ENCODE measurements at regions not wholly inside any gene's neighbourhood (a gene's known extent, or its start where the extent isn't known, plus 50 kb on each side); places are given as distances from the start of the nearest gene placed in this dataset.
"Not testable (repeated sequence)": the region's sequence is repeated elsewhere in the genome, so short reads cannot be mapped to it uniquely, and the experiment has no call there.

DNA sequence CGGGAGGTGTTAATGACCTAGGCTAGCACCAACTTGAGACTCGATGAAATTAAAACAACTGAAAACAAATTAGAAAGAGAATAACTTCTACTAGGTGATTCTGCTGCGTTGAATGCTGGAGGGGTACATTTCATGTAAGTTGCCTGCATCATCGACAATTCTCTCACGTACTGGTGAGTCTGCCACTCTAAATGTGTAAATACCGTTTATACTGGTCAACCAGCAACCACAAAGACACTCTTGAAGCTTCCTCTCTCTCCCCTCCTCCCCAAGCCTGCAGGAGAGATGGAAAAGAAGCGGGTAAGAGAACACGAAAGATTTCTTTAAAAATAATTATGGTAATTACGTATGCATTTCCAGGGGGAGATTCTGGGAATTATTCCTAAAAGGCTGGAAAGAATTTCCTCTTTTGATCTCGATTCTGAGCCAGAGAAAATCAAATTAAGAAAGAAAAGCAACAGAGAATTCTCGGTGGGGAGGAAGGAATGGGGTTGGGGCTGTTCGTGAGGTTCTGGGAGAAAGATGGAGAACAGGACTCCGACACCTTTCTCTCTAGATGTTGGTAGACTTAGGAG is 68.6 kb upstream of the MRTFB start:
- DNase-seq, result no peak

DNA sequence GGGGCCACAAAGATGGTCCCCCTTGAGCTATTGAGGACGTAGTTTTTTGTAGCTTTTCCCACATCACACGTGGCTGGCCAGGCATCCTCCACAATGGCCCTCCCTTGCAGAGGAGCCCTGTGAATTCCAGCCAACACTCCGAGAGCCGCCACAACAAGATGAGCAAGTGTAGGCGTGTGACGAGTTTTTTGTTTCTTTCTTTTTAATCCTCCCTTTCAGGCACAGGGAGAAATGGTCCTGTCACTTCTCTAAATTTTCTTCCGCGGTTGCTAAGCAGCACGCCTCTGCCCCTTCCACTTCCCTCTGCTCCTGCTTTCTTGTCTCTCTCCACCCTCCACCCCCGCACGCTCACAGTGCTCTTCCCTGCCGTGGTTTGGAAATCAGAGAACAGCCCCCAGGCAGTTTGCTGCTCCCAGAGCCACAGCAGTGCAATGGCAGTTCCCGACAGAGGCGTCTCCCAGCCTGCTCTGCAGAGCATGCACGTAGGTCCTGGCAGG is 68.0 kb upstream of the MRTFB start:
- no peak for DNase-seq

DNA sequence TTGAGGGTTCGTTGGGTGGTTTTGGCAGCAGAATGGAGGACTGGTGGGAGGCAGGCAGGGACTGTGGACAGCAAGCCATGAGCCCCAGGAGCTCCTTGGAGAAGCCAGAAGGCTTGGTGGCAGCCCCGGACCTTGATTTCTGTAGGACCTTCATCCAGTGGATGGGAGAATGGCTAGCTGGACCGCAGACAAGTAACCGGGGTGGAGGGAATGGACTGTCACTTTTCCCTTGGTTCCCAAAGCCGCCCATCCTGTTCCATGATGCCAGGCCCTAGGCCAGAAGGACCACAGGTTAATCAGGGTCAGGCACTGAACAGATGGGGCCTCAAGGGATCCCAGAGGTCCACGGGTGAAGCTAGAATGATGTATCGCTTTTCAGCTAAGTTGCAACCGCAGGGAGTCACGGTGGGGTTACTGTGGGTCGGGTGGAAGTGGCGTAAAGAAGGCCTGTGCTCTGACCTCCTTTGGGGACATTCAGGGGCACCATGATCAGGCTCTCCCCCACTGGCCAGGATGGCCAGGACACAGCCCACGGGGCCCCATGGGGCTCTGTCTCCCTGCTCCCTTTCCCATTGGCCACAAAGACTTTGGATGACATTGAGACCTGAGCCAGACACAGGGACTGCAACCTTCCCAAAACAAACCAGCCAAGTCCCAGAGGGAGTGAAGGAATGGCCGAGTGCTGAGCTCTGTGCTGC is 66.9 kb upstream of the MRTFB start:
- DNase-seq, result no peak

DNA sequence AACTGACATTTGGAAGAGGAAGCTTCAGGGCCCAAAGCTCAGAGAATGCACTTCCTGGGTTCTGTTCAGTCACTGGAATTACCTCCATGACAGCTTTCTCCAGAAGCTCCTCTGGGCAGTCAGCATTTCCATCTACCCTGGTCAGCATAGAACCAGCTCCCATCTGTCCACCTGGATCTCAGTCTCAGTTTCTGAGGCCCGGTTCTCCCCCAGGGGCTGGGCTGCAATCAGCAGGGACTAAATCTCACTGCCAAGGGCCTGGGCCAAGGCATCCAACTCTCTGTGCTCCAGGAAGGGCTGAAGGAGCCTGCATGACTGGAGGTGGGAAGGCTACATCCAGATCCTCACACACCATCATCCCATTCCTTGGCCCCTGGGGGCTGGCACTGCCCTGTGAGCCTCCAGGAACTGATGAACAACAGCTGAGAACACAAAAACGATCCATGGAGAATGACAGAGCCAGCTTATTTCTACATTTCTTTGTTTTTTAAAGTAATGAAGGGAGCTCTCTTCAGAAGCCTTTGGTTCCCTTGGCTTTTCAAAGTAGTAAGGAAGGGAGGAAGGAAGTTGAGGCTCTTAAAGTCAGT is 66.3 kb upstream of the MRTFB start:
- DNase-seq, result no peak

DNA sequence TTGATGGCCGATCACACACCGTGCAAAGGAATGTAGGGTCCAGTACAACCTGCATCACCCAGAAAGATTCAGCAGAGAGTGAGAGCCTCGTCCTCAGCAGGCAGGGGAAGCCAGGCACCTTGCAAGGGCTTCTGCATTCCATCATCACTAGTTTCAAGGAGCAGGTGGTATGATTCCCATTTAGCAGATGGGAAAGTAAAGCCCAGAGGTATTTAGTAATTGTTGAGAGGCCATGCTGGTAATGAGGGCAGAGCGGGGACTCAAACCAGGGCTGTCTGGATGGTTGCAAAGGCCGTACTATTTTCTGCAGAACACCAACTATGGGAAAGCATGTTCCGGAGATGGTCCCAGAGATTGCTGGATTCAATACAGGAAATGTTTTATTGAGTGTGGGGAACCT is 65.8 kb upstream of the MRTFB start:
- DNase-seq, result no peak

DNA sequence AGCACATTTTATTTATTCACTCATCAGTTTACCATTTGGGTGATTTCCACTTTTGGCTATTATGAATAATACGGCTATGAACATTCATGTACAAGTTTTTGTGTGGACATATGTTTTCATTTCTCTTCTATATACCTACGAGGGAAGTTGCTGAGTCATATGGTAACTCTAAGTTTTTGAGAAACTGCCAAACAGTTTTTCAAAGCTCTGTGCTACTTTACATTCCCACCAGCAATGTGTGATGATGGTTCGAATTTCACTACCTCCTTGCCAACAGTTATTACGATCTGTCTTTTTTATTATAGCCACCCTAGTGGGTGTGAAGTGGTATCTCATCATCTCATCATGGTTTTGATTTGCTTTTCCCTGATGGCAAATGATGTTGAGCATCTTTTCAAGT is 63.7 kb upstream of the MRTFB start:
- DNase-seq, result peak in 1 of 2 experiments; percentile 50

DNA sequence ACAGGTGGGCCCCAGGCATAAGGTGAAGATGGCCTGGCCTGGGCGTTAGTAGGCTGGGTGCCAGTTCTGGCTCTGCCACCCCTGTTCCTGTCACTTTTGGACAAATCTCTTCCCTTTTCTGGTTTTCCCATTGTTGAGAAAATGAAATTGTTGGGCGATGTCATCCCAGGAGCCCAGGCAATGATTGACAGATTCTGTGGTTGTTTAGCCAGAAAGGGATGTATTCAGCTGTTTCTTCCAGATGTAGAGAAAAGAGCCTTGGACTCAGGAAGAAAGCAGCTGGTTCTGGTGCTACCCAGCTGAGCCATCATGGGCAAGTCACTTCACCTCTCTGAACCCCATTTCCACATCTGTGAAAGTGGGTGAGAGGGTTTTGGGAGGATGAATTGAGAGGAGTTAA is 60.1 kb upstream of the MRTFB start:
- no peak for DNase-seq

DNA sequence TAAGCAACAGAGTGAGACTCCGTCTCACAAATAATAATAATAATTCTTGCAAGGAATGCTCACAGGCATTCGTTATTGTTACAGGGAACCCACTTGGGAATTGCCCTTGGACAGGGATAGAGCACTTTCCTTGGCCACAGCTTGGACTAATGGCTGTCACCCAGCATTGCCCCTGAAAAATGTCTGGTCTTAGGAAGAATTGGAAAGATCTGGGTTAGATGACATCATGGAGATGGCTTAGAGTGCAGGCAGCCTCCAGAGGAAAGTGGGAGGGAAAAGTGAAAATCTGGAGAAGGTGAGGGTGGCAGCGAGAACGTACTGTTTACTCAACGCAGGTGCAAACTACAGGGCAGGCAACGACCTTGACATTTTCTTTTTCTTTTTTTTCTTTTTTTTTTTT is 59.3 kb upstream of the MRTFB start:
- no peak for DNase-seq

DNA sequence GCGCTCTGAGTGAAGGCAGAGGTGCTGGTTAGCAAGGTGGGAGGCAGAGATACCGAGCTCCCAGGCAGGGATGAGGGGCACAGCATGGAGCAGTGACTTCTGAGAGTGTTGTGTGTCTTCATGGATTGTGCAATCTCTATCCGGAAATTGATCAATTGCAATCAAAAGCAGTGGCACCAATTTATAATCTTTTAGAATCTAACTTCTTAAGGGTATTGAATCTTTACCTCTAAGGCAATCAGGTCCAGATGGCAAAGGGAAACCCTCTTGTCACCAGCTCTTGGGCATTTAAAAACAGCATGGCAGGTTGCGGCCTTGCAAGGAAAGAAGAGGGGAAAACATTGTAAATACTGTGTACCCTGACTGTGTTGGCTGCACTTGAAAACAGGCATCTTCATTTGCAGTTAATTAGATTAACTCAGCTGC is 58.0 kb upstream of the MRTFB start:
- DNase-seq, result no peak

DNA sequence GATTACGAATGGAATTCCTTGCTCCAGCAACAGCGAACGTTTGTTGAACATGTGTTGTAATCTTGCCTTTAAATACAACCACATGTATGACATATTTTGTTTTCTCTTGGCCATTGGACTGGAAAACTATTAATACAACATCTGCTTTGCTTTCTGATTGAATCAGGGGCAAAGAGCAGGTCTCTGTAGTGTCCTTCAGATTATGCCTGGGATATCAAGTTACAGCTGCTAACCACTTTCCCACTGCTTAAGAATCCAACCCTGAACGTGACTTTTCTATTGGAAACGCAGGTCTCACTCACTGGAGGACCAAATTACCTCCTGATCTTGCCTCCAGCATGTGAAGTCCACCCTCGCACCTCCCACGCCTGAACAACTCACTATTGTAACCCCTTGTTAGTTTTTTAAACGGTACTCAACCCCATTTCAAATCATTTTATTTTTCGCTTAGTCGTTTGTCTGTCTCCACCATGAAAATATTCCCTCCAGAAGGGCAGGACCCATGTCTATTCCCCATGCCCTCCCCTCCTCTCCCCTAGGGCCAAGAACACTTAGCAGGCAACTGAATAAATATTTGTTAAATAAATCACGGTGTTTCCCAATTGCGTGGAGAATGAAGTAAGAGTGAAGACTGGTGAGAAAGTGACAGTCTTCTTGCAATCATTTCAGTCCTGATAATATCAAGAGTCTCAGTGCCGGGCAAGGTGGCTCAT is 57.4 kb upstream of the MRTFB start:
- peak in 1 of 2 experiments; percentile 34 for DNase-seq

DNA sequence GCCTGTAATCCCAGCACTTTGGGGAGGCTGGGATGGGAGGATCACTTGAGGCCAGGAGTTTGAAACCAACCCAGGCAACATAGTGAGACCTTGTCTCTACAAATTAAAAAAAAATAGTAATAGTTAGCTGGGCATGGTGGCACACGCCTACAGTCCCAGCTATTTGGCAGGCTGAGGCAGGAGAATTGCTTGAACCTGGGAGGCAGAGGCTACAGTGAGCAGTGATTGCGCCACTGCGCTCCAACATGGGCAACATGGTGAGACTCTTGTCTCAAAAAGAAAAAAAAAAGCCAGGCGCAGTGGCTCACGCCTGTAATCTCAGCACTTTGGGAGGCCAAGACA is 56.9 kb upstream of the MRTFB start:
- DNase-seq, result no peak

DNA sequence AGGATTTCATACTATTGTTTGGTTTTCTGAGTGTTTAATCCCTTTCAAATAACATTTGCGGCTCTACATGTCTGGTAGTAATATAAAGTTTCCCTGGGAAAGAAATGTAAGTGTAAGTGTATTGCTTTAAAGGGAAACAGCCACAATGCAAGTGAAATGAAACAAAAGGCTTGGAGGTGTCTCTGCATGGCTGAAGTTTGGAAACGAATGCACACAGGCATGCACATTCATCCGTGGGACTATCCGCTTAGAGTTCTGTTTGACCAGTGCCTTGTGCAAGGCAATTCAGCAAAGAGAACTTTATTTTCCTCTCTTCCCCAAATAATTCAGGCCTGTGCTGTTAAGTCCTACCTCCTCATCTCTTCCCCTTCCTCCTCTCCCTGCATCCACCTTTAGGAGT is 56.1 kb upstream of the MRTFB start:
- no peak for DNase-seq

DNA sequence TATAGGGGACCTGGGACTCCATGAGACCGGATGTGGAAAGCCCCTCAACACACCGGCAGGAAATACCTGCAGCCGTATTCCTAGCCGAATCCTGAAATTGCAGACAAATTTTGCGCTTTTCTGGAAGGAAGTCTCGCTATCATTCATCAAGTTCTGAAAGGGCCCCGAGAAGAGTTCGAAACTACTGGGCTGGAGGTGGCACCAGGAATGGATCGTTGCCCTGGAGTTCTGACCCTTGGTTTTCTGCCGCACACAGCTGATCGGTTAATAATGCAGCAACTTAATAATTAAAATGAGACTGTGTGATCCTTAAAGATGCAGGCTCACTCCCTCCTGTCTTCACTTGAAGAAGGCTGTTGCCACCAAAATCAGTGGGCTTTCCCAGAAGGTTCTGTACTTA is 55.7 kb upstream of the MRTFB start:
- DNase-seq, result no peak

DNA sequence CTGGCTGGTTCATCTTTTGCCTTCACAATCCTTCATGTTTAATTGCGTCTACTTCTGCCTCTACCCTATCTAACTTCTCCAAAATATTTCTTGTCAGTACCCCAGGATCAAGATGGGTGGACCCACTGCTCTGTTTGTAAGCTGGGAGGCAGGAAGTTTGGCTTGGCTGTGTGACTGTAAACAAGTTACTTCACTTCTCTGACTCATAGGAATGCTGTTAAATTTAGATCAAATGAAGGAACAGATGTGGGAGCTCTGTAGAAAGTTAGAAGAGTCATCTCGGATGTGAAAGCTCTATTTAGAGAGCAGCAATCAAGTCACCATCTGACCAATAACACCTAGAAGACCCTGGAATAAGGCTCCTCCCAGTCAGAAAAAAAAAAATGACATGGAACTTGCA is 55.2 kb upstream of the MRTFB start:
- DNase-seq, result no peak

DNA sequence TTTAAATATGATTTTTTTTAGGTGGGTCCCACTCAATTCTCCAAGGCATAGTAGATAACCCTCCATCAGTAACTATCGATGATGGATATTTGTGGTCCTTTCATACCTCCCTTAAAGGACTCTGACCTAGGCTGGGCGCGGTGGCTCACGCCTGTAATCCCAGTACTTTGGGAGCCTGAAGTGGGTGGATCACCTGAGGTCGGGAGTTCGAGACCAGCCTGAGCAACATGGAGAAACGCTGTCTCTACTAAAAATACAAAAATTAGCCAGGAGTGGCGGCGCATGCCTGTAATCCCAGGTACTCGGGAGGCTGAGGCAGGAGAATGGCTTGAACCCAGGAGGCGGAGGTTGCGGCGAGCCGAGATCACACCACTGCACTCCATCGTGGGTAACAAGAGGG is 54.8 kb upstream of the MRTFB start:
- not testable (repeated sequence) for DNase-seq

DNA sequence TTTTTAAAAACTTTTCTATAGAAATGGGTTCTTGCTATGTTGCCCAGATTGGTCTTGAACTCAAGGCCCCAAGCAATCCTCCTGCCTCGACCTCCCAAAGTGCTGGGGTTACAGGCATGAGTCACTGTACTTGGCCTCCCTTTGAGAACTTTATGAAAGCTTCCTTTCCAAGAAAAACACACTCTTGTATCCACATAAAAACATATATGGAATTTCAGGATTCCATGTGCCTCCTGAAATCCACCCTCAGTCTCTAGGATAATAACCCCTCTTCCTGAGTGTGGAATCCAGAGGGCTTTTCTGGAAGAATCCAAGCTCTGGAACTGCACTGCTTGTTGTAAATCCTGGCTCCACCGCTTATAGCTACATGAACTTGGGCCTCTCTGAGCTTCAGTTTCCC is 53.2 kb upstream of the MRTFB start:
- no peak for DNase-seq

DNA sequence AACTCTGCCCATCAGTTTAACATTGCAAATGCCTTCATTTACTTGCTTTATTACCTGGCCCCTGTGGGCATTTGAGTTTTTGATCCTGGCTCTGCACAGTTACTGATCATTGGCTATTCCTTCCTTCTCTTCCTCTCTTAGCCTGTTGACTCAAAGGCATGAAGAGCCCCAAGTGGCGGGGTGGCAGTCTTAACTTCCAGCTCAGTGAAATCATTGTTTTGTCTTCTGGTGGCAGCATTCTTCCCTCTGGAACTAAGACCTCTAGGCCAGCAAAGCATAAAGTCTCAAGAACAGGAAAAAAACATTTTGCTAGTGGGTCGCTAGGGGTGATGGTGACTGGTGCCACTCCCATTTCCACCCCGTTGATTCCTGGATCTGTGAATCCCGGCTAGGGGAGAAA is 52.3 kb upstream of the MRTFB start:
- DNase-seq, result no peak

DNA sequence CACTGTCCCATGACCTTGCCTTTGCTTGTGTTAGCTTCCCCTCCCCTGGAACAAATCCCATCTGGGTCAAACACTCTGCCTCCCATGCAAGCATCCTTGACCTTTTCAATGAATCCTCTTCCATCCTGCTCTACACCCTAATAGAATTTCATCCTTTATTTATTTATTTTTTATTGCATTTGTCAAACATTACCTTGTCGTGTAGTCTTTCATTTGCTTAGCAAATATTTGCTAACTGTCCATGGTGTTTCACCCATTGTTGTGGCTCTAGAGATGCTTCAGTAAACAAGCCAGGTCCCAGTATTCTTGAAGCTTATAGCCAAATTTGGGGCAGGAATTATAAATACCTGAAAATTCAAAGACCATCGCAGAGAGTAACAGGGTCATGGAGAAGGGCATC is 51.0 kb upstream of the MRTFB start:
- no peak for DNase-seq

Measured in NCI-H446 (cell line).